PC-9 (cell line): ENCODE measurements at regions not wholly inside any gene's neighbourhood (a gene's known extent, or its start where the extent isn't known, plus 50 kb on each side); places are given as distances from the start of the nearest gene placed in this dataset.

Experiments
- BruUV-seq: library from RNA; stranded (reverse); fragments of 400-500 nt; replicated peaks from 2 replicates; lab custom pipeline; 2021; lab: Mats Ljungman, UMichigan
- CTCF ChIA-PET: fragments of 300-600 bp; sonication (Branson Sonifier 250); formaldehyde crosslinking; loops from one replicate; lab custom pipeline; 2022; ENCODE audit warnings: antibody characterized with exemption; lab: Charles Lee
- POLR2A ChIA-PET: fragments of 300-600 bp; sonication (Branson Sonifier 250); formaldehyde crosslinking; loops from one replicate; lab custom pipeline; 2022; ENCODE audit warnings: antibody characterized with exemption; ENCODE audit not compliant: unreplicated experiment; lab: Charles Lee
- DNase-seq, 2 experiments: peaks; one replicate each; pipeline versions ENCODE4 v3.0.0 to v3.0.0-alpha.2; 2015 to 2022; ENCODE audit warnings: mixed read lengths in 1 of 2
- H2AFZ ChIP-seq: fragments of 200-600 bp; sonication (generic); 2 replicates; pipeline ENCODE4 v1.8.1; 2017; ENCODE audit warnings: antibody characterized with exemption
- H3F3A ChIP-seq: fragments of 200-600 bp; sonication (generic); 2 replicates; pipeline ENCODE4 v1.8.1; 2017; ENCODE audit warnings: antibody characterized with exemption, mild to moderate bottlenecking, low read depth; ENCODE audit not compliant: insufficient read depth
- H3K27ac ChIP-seq: fragments of 200-600 bp; sonication (generic); 2 replicates; pipeline ENCODE4 v1.6.1; 2016; ENCODE audit warnings: mixed run types
- H3K27me3 ChIP-seq: fragments of 200-600 bp; sonication (generic); 2 replicates; pipeline ENCODE4 v1.6.1; 2016; ENCODE audit warnings: low read depth, mixed run types; ENCODE audit not compliant: insufficient read depth
- H3K36me3 ChIP-seq: fragments of 200-600 bp; sonication (generic); 2 replicates; pipeline ENCODE4 v1.6.1; 2016; ENCODE audit warnings: low read depth, mixed run types
- H3K4me1 ChIP-seq: fragments of 200-600 bp; sonication (generic); replicated peaks from 2 replicates; pipeline ENCODE4 v1.6.1; 2016; ENCODE audit warnings: mixed run types; ENCODE audit not compliant: insufficient read depth
- H3K4me2 ChIP-seq: fragments of 200-600 bp; sonication (generic); 2 replicates; pipeline ENCODE4 v1.6.1; 2017; ENCODE audit warnings: mixed run types
- H3K4me3 ChIP-seq: fragments of 200-600 bp; sonication (generic); 2 replicates; pipeline ENCODE4 v1.6.1; 2016; ENCODE audit warnings: mixed run types
- H3K79me2 ChIP-seq: fragments of 200-600 bp; sonication (generic); 2 replicates; pipeline ENCODE4 v1.6.1; 2017; ENCODE audit warnings: low read depth, mixed run types
- H3K9me2 ChIP-seq: fragments of 200-600 bp; sonication (generic); 2 replicates; pipeline ENCODE4 v1.8.1; 2017; ENCODE audit warnings: mild to moderate bottlenecking; ENCODE audit not compliant: insufficient read depth
- H3K9me3 ChIP-seq: fragments of 200-600 bp; sonication (generic); 2 replicates; pipeline ENCODE4 v1.8.1; 2016; ENCODE audit warnings: low read depth; ENCODE audit not compliant: insufficient read depth
- H4K20me1 ChIP-seq: fragments of 200-600 bp; sonication (generic); 2 replicates; pipeline ENCODE4 v1.8.1; 2017; ENCODE audit not compliant: insufficient read depth
- CTCF ChIP-seq: fragments of 200-600 bp; sonication (generic); conservative IDR thresholded peaks from 2 replicates; pipeline ENCODE4 v1.6.1; 2017; ENCODE audit warnings: mixed run types, antibody characterized with exemption, mild to moderate bottlenecking, moderate library complexity
- EZH2 ChIP-seq: fragments of 200-600 bp; sonication (generic); IDR thresholded peaks from 2 replicates; pipeline ENCODE4 v1.8.0; 2017; ENCODE audit warnings: antibody characterized with exemption, low read depth
- intact Hi-C: fragments of 100-400 bp; cut with micrococcal nuclease; formaldehyde crosslinking; loops from one replicate; pipeline ENCODE4 v1.10.0; 2022; ENCODE audit not compliant: unreplicated experiment

- no peaks in the 10 kb centered on the region for H3K9me3 ChIP-seq
- H3K9me2 ChIP-seq, result no peaks in the 10 kb centered on the region; the same call in 1 of the 2 replicates
- H4K20me1 ChIP-seq, result no peaks in the 10 kb centered on the region
- TF ChIP-seq CTCF (no peak), EZH2 (no peak)
- no peak overlapping the region for H3K27ac ChIP-seq
- H3K4me1 ChIP-seq, result no peaks in the 10 kb centered on the region
- no peak overlapping the region for H2AFZ ChIP-seq
- no peaks in the 10 kb centered on the region for H3K79me2 ChIP-seq
- H3F3A ChIP-seq, result no peaks in the 10 kb centered on the region
- no TSS peak for BruUV-seq
- intact Hi-C loops, result no loop called here
- DNase-seq, result no peak
- H3K27me3 ChIP-seq, result no peaks in the 10 kb centered on the region
- POLR2A ChIA-PET, result no interaction called here
- H3K4me3 ChIP-seq, result no peak overlapping the region
- no peaks in the 10 kb centered on the region for H3K36me3 ChIP-seq
- H3K4me2 ChIP-seq, result no peak overlapping the region
- CTCF ChIA-PET, result no interaction called here
Observed at GRCh38 chr1:79441238-79441637, 434.7 kb upstream of the ADGRL4 start.

- Histone ChIP-seq H3K9me3 (no peaks in the 10 kb centered on the region), H2AFZ (no peak overlapping the region), H3F3A (no peaks in the 10 kb centered on the region), H4K20me1 (no peaks in the 10 kb centered on the region), H3K4me3 (no peak overlapping the region), H3K4me2 (no peak overlapping the region), H3K79me2 (no peaks in the 10 kb centered on the region), H3K36me3 (no peaks in the 10 kb centered on the region), H3K9me2 (no peaks in the 10 kb centered on the region; the same call in 1 of the 2 replicates), H3K4me1 (no peaks in the 10 kb centered on the region), H3K27me3 (no peaks in the 10 kb centered on the region), H3K27ac (no peak overlapping the region)
- intact Hi-C loops, result no loop called here
- ChIA-PET POLR2A (no interaction called here), CTCF (no interaction called here)
- no peak for DNase-seq
- TF ChIP-seq CTCF (no peak), EZH2 (no peak)
- no TSS peak for BruUV-seq
Observed at GRCh38 chr1:79437540-79437939, 431.0 kb upstream of the ADGRL4 start.

GRCh38 chr1:79431340-79431739, 424.8 kb upstream of the ADGRL4 start:
- H3K9me3 ChIP-seq, result no peaks in the 10 kb centered on the region
- CTCF ChIA-PET, result no interaction called here
- H3K4me1 ChIP-seq, result no peaks in the 10 kb centered on the region
- H3K27me3 ChIP-seq, result no peaks in the 10 kb centered on the region
- TF ChIP-seq EZH2, result no peak
- no peak for TF ChIP-seq CTCF
- no peaks in the 10 kb centered on the region for H3F3A ChIP-seq
- no TSS peak for BruUV-seq
- no peak overlapping the region for H2AFZ ChIP-seq
- H3K79me2 ChIP-seq, result no peaks in the 10 kb centered on the region
- H3K9me2 ChIP-seq, result no peaks in the 10 kb centered on the region; the same call in 1 of the 2 replicates
- H3K36me3 ChIP-seq, result no peaks in the 10 kb centered on the region
- H4K20me1 ChIP-seq, result no peaks in the 10 kb centered on the region
- no peak overlapping the region for H3K4me3 ChIP-seq
- intact Hi-C loops, result no loop called here
- POLR2A ChIA-PET, result no interaction called here
- H3K4me2 ChIP-seq, result no peak overlapping the region
- DNase-seq, result no peak
- no peak overlapping the region for H3K27ac ChIP-seq
